ENCODE measurements at regions not wholly inside any gene's neighbourhood (a gene's known extent, or its start where the extent isn't known, plus 50 kb on each side); places are given as distances from the start of the nearest gene placed in this dataset.

GRCh38 chr10:128568041-128568440, 441.8 kb upstream of the MKI67 start:
- TF ChIP-seq PBX3 (CRISPR knock-in tag; IDR thresholded peaks at IDR 0.05; ENCODE audit: borderline replicate concordance) (no peak), SKI (IDR thresholded peaks at IDR 0.05; ENCODE audit: partially characterized antibody) (no peak), TSC22D2 (CRISPR knock-in tag; IDR thresholded peaks at IDR 0.05; ENCODE audit: borderline replicate concordance) (no peak), SOX6 (IDR thresholded peaks at IDR 0.05) (no peak), SOX6 (CRISPR knock-in tag; IDR thresholded peaks at IDR 0.05) (no peak), CTCF (CRISPR knock-in tag; IDR thresholded peaks at IDR 0.05) (no peak), YY1 (IDR thresholded peaks at IDR 0.05; ENCODE audit: insufficient read depth, insufficient replicate concordance, low read depth, low read length) (no peak), SP1 (IDR thresholded peaks at IDR 0.05) (no peak), SP1 (CRISPR knock-in tag; IDR thresholded peaks at IDR 0.05) (no peak), CBX5 (CRISPR knock-in tag; IDR thresholded peaks at IDR 0.05; ENCODE audit: borderline replicate concordance) (no peak)

All from HepG2 (cell line).